ENCODE measurements at regions not wholly inside any gene's neighbourhood (a gene's known extent, or its start where the extent isn't known, plus 50 kb on each side); places are given as distances from the start of the nearest gene placed in this dataset.

DNA sequence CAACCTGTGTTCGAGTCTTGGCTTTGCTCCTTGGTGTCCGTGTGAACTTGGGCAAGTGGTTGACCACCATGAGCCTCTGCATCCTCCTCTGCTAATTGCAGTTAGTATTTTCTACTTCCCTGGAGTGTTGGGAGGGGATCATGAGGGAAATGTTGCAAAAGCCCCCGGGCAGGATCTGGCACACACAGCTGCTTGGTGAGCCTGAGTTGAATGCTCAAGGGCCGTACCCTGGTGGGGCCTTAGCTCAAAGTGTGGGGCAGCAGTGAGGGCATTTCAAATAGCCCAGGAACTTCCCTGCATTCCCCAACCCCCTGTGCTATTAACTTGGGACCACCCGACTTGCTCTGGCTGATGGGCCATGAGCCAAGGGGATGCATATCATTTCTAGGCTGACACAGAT, 94.9 kb upstream of the SLC6A11 start:
- TF ChIP-seq FOXJ3 (CRISPR knock-in tag; IDR thresholded peaks at IDR 0.05) (no peak), RAD21 (IDR thresholded peaks at IDR 0.05; ENCODE audit: low read length) (no peak), POLR2AphosphoS5 (IDR thresholded peaks at IDR 0.05; ENCODE audit: low read depth, low read length) (no peak), MEF2A (IDR thresholded peaks at IDR 0.05; ENCODE audit: borderline replicate concordance, low read depth) (no peak), RFX5 (IDR thresholded peaks at IDR 0.05; ENCODE audit: low read length) (no peak)
- TF ChIP-seq, protein P1, sequence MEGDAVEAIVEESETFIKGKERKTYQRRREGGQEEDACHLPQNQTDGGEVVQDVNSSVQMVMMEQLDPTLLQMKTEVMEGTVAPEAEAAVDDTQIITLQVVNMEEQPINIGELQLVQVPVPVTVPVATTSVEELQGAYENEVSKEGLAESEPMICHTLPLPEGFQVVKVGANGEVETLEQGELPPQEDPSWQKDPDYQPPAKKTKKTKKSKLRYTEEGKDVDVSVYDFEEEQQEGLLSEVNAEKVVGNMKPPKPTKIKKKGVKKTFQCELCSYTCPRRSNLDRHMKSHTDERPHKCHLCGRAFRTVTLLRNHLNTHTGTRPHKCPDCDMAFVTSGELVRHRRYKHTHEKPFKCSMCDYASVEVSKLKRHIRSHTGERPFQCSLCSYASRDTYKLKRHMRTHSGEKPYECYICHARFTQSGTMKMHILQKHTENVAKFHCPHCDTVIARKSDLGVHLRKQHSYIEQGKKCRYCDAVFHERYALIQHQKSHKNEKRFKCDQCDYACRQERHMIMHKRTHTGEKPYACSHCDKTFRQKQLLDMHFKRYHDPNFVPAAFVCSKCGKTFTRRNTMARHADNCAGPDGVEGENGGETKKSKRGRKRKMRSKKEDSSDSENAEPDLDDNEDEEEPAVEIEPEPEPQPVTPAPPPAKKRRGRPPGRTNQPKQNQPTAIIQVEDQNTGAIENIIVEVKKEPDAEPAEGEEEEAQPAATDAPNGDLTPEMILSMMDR (IDR thresholded peaks at IDR 0.05), result no peak
